PFSK-1 (cell line): ENCODE measurements at regions not wholly inside any gene's neighbourhood (a gene's known extent, or its start where the extent isn't known, plus 50 kb on each side); places are given as distances from the start of the nearest gene placed in this dataset.

Experiments
- FOXP2 ChIP-seq: optimal IDR thresholded peaks from 2 replicates; pipeline ENCODE3; 2011; ENCODE audit warnings: borderline replicate concordance, control low read depth, inconsistent platforms; ENCODE audit not compliant: insufficient read depth; ENCODE audit errors: extremely low read length, extremely low read depth
- POLR2AphosphoS5 ChIP-seq: IDR thresholded peaks from 2 replicates; pipeline ENCODE4 v1.6.1; 2012; ENCODE audit warnings: low read depth, mild to moderate bottlenecking, control low read depth, low read length, moderate library complexity
- REST ChIP-seq, 2 experiments: IDR thresholded peaks; 2 replicates each; pipeline versions ENCODE4 v1.6.1 to v1.8.0; 2011 to 2012; ENCODE audit warnings: low read depth in 2 of 2, low read length in 2 of 2, control low read depth in 1 of 2, inconsistent platforms in 1 of 2, mild to moderate bottlenecking in 1 of 2, moderate library complexity in 1 of 2; ENCODE audit not compliant: insufficient read depth in 1 of 2
- SIN3A ChIP-seq: IDR thresholded peaks from 2 replicates; pipeline ENCODE4 v1.6.1; 2012; ENCODE audit warnings: mild to moderate bottlenecking, low read length, moderate library complexity, borderline replicate concordance; ENCODE audit not compliant: insufficient read depth
- TAF1 ChIP-seq: IDR thresholded peaks from 2 replicates; pipeline ENCODE4 v1.6.1; 2012; ENCODE audit warnings: low read length, control low read depth, borderline replicate concordance; ENCODE audit not compliant: insufficient read depth

- TF ChIP-seq POLR2AphosphoS5 = no peak
- no peak for TF ChIP-seq SIN3A
- TF ChIP-seq FOXP2 = no peak
Observed at GRCh38 chr11:119791047-119791446, 62.0 kb upstream of the NECTIN1 start.

GRCh38 chr11:119790476-119790875, 61.5 kb upstream of the NECTIN1 start:
- TF ChIP-seq POLR2AphosphoS5 (no peak), SIN3A (no peak), FOXP2 (no peak), REST (IDR thresholded peaks at IDR 0.05; ENCODE audit: insufficient read depth in 1 of 2, low read depth in 2 of 2, low read length in 2 of 2) (no peak), TAF1 (no peak)

GRCh38 chr11:119789766-119790407, 60.9 kb upstream of the NECTIN1 start:
- TF ChIP-seq POLR2AphosphoS5 (no peak), TAF1 (no peak), FOXP2 (no peak), REST (IDR thresholded peaks at IDR 0.05; ENCODE audit: insufficient read depth in 1 of 2, low read depth in 2 of 2, low read length in 2 of 2) (no peak), SIN3A (no peak)

- TF ChIP-seq FOXP2 (no peak), SIN3A (no peak), POLR2AphosphoS5 (no peak), REST (IDR thresholded peaks at IDR 0.05; ENCODE audit: insufficient read depth in 1 of 2, low read depth in 2 of 2, low read length in 2 of 2) (no peak), TAF1 (no peak)
Observed at GRCh38 chr11:119788911-119789560, 60.0 kb upstream of the NECTIN1 start.

GRCh38 chr11:119788096-119788883, 59.3 kb upstream of the NECTIN1 start:
- TF ChIP-seq REST (IDR thresholded peaks at IDR 0.05; ENCODE audit: insufficient read depth in 1 of 2, low read depth in 2 of 2, low read length in 2 of 2) (no peak), SIN3A (no peak), TAF1 (no peak), POLR2AphosphoS5 (no peak), FOXP2 (no peak)
